Body of pancreas (tissue), 4 donors: ENCODE measurements at regions not wholly inside any gene's neighbourhood (a gene's known extent, or its start where the extent isn't known, plus 50 kb on each side); places are given as distances from the start of the nearest gene placed in this dataset.
"Not testable (repeated sequence)": the region's sequence is repeated elsewhere in the genome, so short reads cannot be mapped to it uniquely, and the experiment has no call there.

Experiments
- CTCF ChIP-seq, 7 experiments: fragments of 450-650 bp in 4 of 7; fragments of 200-600 bp in 3 of 7; sonication (generic) in 3 of 7; IDR thresholded peaks; one replicate each; pipeline ENCODE4 v1.5.1; 2016 to 2019; ENCODE audit warnings: antibody characterized with exemption in 7 of 7
- POLR2A ChIP-seq, 3 donors: fragments of 450-650 bp; IDR thresholded peaks; one replicate each; pipeline ENCODE4 v1.6.1; 2016; ENCODE audit warnings: antibody characterized with exemption in 3 of 3, mild to moderate bottlenecking in 2 of 3

GRCh38 chr10:109595356-109595755 lies 328.0 kb downstream of the XPNPEP1 start:
- TF ChIP-seq CTCF, POLR2A (IDR thresholded peaks at IDR 0.05): not testable (repeated sequence)
